PC-3 (cell line): ENCODE measurements at regions not wholly inside any gene's neighbourhood (a gene's known extent, or its start where the extent isn't known, plus 50 kb on each side); places are given as distances from the start of the nearest gene placed in this dataset.

Experiments
- CTCF ChIP-seq: fragments of 300-600 bp; sonication (generic); conservative IDR thresholded peaks from 2 replicates; pipeline ENCODE4 v1.5.1; 2017; ENCODE audit warnings: antibody characterized with exemption, low read depth, mild to moderate bottlenecking, low read length
- EZH2 ChIP-seq: fragments of 300-600 bp; sonication (generic); IDR thresholded peaks from one replicate; pipeline ENCODE4 v1.6.1; 2017; ENCODE audit warnings: antibody characterized with exemption, mild to moderate bottlenecking, low read length; ENCODE audit not compliant: unreplicated experiment

- TF ChIP-seq EZH2 (no peak), CTCF (no peak)
Observed at GRCh38 chr16:62383941-62384340, 347.7 kb upstream of the CDH8 start.
